GM21526 (cell line): ENCODE measurements at regions not wholly inside any gene's neighbourhood (a gene's known extent, or its start where the extent isn't known, plus 50 kb on each side); places are given as distances from the start of the nearest gene placed in this dataset.

Experiments used
- ATAC-seq: cut with Tn5 transposase; IDR thresholded peaks from one replicate; pipeline ENCODE4 v1.9.1; 2021; ENCODE audit warnings: moderate library complexity; ENCODE audit not compliant: unreplicated experiment, low FRiP score

DNA sequence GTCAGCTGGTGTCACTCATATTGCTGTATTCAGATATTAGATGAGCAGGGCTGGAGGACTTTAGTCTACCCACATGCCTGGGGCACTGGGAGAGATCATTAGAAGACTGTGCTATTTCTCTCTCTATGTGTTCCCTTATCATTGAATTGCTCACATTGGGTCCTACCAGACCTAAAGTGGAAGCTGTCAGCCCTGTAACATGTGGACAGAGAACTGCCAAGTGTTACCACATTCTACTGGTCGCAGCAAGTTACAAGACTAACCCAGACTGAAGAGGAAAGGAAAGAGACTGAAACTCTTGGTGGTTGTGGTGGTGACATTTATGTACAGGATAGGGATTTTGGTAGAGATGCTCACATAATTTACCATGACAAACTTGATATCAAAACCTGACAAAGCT, 627.1 kb upstream of the FZD8 start:
- no peak for ATAC-seq

- ATAC-seq, result no peak
Observed at GRCh38 chr10:36266923-36267322, 624.8 kb upstream of the FZD8 start.

GRCh38 chr10:36265741-36266140, 623.6 kb upstream of the FZD8 start:
- ATAC-seq, result no peak

DNA sequence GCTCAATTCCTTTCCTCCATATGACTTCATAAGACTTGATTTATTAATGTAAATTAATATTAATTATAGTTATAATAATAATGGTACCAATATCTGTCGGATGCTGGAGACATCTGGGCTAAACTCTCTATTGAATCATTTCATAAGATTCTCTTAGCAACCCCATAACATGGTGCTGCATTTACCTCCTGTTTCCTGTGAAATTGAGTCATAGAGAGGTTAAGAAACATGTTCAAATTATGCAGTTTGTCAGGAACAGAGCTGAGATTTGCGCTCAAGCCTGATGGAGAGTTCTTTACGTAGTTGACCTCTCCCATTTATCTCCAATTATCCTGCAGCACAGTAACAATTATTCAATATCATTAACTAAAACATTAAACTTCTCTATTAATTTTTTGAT, 621.8 kb upstream of the FZD8 start:
- ATAC-seq, result no peak

DNA sequence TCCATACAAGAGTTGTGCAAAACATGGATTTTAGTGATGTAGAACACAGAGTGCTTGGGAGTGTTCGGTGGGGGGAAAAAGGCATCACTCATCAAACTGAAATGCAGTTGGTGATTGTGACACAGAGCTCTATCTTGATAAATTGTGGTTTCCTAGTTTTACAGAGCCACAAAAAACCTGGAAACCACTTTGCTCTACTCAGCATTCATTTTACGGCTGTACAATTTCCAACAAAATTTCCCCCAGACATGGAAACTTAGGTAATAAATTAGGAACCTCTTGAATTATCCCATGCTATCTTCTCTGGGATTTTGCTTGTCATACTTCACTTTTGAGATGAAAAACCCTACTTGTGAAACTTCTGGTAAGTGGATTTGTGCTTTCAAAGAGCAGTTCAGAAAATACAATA, 614.9 kb upstream of the FZD8 start:
- no peak for ATAC-seq

DNA sequence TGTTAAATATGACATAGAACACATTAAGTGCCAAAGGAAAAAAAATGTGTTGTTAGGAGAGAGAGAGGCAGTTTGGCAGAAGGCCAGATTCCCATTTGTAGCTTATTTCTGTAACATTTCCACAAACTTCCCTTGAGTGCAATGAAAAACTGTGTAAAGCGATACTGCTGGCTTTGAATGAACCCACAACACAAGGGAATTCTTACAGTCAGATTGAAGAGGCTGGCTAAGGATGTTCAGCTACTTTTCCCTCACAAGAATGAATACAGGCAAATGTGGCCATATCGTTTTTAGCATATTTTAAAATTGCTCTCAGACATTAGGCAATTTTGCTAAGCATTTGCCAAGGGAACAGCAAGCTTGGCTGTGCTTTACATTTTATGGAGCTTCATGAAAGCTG, 614.1 kb upstream of the FZD8 start:
- no peak for ATAC-seq

GRCh38 chr10:36254199-36254598, 612.1 kb upstream of the FZD8 start:
- no peak for ATAC-seq

- ATAC-seq, result no peak
Observed at GRCh38 chr10:36253731-36254130, 611.6 kb upstream of the FZD8 start.

GRCh38 chr10:36251068-36251467, 609.0 kb upstream of the FZD8 start:
- no peak for ATAC-seq

DNA sequence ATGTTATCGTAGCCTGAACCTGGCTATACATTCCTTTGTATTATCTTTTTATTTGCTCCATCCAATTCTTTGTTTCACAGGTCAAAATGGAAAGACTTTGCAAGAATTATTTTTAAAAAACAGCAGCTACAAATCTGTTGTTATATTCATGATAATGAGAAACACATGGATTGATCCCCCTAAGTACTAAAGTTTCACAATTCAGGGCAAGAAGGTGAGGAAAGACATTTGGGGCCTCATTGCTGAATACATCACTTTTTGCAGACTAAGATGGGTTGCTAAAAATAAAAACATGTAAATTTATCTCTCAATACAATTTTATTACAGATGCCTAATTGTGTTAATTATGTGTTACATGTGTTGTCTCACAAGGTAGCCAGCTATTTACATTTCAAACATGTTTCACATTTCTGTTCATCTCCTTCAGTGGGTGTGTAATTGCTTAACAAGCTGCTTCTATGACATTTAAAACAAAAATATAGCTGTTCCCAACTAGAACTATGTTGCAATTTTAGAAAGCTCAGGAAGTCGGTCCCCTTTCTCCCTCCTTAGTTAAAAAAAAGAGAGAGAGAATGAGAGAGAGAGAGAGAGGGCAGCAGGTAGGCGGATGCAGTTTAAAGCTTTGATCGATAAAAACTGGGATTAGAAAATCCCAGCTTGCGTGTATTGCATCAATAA, 606.3 kb upstream of the FZD8 start:
- ATAC-seq, result no peak

DNA sequence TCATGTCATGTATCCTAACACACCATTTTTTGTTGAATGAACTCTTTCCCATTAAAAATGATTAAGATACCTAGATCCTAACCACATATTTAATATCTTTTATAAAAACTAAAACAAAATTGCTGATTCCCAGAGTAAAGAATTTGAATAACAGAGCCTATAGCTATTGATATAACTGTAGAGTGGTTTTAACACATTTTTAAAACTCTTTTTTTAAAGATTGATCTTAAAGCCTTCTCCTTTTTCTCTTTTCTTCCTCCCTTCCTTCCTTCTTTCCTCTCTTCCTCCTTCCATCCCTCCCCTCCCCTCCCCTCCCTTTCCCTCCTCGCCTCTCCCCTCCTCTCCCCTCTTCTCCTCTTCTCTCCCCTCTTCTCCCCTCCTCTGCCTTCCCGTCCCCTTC, 605.4 kb upstream of the FZD8 start:
- ATAC-seq, result no peak

DNA sequence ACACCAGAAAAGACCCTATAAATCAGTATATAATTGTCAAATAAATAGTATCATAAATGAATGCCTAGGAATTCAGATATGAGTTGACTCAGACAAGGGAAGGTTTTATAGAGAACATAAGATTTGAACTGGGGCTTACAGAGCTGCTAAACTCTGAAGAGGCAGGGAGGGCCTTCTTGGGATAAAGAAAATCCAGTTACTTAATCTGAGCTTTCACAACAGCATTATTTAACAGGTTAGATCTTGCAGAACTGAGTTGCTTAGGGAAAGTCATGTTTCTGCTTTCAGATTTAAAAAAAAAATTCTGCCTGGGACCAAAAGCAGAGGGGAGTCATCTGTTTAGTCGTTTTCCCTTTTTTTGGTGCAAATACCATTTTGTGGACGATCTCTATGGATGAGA, 594.8 kb upstream of the FZD8 start:
- no peak for ATAC-seq

GRCh38 chr10:36236341-36236740, 594.2 kb upstream of the FZD8 start:
- no peak for ATAC-seq

DNA sequence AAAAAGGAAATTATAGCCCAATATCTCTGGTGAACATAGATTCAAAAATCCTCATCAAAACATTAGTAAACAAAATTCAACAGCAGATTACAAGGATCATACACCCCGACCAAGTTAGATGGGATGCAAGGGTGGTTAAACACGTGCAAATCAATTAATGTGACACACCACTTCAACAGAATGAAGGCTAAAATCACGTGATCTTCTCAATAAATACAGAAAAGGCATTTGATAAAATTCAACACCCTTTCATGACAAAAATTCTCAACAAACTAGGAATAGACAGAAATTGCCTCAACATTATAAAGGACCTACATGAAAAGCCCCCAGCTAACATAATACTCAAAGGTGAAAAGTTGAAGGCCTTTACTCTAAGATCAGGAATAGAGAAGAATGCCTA, 590.8 kb upstream of the FZD8 start:
- no peak for ATAC-seq

DNA sequence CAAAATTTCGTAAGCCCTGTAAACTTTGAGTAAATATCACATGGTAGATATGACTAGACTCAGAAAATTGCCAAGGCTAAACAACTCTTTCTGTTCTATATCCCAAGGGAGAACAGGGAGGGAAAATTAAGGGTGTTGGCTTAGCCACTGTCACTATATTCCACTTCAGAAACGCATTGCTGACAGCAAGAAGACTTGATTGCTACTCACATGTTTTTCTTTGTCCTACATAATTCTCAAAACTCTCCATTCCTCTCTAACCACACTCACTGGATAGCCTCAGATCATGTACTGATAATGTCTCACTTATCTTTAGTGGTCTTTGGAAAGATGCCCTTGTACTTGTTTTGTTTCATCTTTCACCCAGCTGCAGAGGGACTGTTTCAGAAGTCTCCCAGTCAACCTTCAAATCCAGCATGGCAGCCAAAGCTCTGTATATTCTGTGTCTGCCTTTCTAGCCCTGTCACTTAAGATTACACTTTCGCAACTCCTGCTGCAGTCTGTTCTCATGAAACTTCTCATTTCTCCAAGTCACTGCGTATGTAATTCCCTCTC, 582.4 kb upstream of the FZD8 start:
- ATAC-seq, result no peak

DNA sequence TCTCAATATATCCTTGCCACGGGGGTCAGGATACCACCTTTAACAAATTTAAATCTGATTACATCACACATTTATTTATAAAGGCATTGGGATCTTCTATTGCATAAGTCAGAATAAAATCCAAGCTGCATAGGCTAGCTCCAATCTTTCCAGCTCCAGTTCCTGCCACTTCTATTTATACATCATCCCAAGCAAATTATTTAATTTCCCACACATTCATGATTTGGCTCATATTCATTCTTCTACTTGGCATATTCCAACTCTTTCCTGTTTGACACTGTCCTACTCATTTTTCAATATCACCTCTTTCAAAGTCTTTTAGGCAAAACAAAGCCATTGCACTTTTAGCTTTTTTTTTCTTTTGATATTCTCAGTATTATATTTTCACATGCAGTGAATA, 579.0 kb upstream of the FZD8 start:
- ATAC-seq, result no peak

GRCh38 chr10:36220151-36220550, 578.1 kb upstream of the FZD8 start:
- ATAC-seq, result no peak

DNA sequence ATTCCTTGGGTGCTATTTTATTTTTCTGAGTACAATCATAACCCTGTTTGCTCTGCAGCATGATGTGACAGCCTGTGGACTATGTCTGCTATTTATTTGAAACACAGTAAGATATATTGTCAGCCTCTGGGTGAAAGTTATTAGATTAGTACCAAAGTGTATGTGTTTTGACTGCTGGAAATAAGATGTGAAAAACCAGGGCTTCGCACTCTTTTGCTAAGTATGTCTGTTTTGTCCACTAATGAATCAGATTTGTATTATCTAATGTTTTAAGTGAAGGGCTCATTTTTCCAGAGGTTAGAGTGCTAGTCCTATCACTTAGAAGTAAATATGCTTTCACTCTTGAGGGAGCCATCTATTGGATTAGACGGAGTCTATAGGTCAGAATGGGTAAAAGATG, 569.8 kb upstream of the FZD8 start:
- no peak for ATAC-seq

DNA sequence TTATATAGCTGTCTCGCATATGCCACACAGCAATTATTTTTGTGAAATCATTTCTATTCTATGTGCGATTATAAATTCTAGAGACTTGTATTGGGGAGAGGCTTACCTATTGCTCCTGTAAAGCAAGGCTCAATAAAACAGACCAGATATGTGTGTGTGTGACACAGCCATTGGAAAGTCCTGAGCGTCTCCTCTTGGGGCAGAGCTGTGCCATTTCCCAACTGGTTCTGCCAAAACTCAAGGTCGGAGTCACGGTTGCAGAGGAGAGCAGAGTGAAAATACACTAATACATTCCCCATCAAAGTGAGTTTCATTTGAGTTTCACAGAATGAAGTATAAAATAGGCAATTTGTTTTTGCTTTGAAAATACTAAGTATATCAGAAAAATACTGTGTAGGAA, 567.4 kb upstream of the FZD8 start:
- ATAC-seq, result no peak

DNA sequence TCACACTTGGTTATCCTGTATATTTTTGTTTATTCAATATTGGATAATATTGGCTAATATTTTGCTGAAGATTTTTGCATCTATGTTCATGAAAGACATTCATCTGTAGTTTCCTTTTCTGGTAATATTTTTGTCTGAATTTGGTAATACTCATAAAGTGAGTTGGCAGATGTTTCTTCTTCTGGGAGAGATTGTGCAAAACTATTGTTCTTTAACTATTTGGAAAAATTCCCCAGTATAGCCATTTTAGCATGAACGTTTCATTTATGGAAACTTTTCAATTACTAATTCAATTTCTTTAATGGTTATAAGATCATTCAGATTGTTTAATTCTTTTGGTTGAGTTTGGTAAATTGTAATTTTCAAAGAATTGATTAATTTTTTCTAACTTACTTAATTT, 560.8 kb upstream of the FZD8 start:
- no peak for ATAC-seq

GRCh38 chr10:36200577-36200976, 558.5 kb upstream of the FZD8 start:
- no peak for ATAC-seq

DNA sequence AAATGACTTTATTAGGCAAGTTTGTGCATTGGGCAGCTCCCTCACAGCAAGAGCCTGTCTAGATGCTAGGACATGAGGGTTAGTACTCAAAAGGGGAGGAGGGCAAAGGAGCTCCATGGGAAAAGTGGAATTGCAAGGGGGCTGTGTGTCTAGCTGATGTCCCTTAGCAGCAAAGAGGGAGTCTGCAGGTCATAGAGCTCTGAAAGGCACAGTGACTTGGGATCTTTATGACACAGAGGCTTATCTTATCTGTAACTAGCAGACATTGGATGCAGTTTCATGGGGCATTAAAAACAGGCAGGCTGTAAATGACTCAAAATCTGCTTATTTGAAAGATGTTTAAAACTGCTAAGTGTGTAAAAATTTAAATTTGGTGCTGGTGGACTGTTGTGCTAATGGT, 556.2 kb upstream of the FZD8 start:
- no peak for ATAC-seq

DNA sequence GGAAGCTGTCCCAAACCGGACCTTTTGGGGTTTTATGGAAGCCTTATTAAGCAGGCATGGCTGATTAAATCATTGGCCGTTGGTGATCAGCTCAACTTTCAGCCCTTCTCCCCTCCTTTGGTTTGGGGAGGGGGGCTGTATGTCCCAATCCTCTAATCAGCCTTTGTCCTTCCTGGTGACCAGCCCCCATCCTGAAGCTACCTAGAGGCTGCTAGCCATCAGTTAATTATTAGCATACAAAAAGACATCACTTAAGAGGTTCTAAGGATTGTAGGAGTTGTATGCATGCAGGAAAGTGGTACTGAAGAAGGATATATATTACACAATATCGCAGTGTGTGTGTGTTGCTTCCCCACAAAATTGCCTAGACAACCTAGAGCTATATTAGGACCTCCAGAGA, 553.3 kb upstream of the FZD8 start:
- no peak for ATAC-seq
